GM19238 (cell line): ENCODE measurements at regions not wholly inside any gene's neighbourhood (a gene's known extent, or its start where the extent isn't known, plus 50 kb on each side); places are given as distances from the start of the nearest gene placed in this dataset.
"Not testable (repeated sequence)": the region's sequence is repeated elsewhere in the genome, so short reads cannot be mapped to it uniquely, and the experiment has no call there.

Source experiments
- DNase-seq: peaks from one replicate; pipeline ENCODE4 v3.0.0; 2011; ENCODE audit warnings: low spot score; ENCODE audit not compliant: insufficient read length

- DNase-seq = no peak
Measured at GRCh38 chr3:5799398-5799797, 611.9 kb downstream of the EDEM1 start.

- no peak for DNase-seq
Measured at GRCh38 chr3:5800965-5801364, 613.5 kb downstream of the EDEM1 start.

- DNase-seq = no peak
Measured at GRCh38 chr3:5806192-5806591, 618.7 kb downstream of the EDEM1 start.

GRCh38 chr3:5809586-5810246 lies 622.2 kb downstream of the EDEM1 start:
- no peak for DNase-seq

- DNase-seq = no peak
Measured at GRCh38 chr3:5811016-5811415, 623.5 kb downstream of the EDEM1 start.

GRCh38 chr3:5813521-5813920 lies 626.0 kb downstream of the EDEM1 start:
- no peak for DNase-seq

GRCh38 chr3:5822843-5823242 lies 635.3 kb downstream of the EDEM1 start:
- no peak for DNase-seq

- DNase-seq = no peak
Measured at GRCh38 chr3:5826467-5826866, 639.0 kb downstream of the EDEM1 start.

GRCh38 chr3:5828251-5828650 lies 640.7 kb downstream of the EDEM1 start:
- DNase-seq = no peak

- DNase-seq = no peak
Measured at GRCh38 chr3:5840056-5840455, 652.5 kb downstream of the EDEM1 start.

GRCh38 chr3:5841599-5841998 lies 654.1 kb downstream of the EDEM1 start:
- DNase-seq = no peak

GRCh38 chr3:5846261-5846660 lies 658.8 kb downstream of the EDEM1 start:
- no peak for DNase-seq

GRCh38 chr3:5861151-5861550 lies 673.6 kb downstream of the EDEM1 start:
- DNase-seq = no peak

GRCh38 chr3:5874931-5875341 lies 687.4 kb downstream of the EDEM1 start:
- DNase-seq = no peak

- no peak for DNase-seq
Measured at GRCh38 chr3:5888851-5889250, 701.3 kb downstream of the EDEM1 start.

GRCh38 chr3:5889374-5889773 lies 701.9 kb downstream of the EDEM1 start:
- no peak for DNase-seq

- no peak for DNase-seq
Measured at GRCh38 chr3:5891711-5892110, 704.2 kb downstream of the EDEM1 start.

GRCh38 chr3:5898106-5898505 lies 710.6 kb downstream of the EDEM1 start:
- DNase-seq = no peak

GRCh38 chr3:5899014-5899761 lies 711.7 kb downstream of the EDEM1 start:
- DNase-seq = no peak

GRCh38 chr3:5917932-5918331 lies 730.4 kb downstream of the EDEM1 start:
- no peak for DNase-seq

GRCh38 chr3:5918626-5919025 lies 731.1 kb downstream of the EDEM1 start:
- DNase-seq = no peak

GRCh38 chr3:5929027-5929426 lies 741.5 kb downstream of the EDEM1 start:
- no peak for DNase-seq

- DNase-seq = not testable (repeated sequence)
Measured at GRCh38 chr3:5944061-5944460, 756.6 kb downstream of the EDEM1 start.
